ENCODE measurements at regions not wholly inside any gene's neighbourhood (a gene's known extent, or its start where the extent isn't known, plus 50 kb on each side); places are given as distances from the start of the nearest gene placed in this dataset.

DNA sequence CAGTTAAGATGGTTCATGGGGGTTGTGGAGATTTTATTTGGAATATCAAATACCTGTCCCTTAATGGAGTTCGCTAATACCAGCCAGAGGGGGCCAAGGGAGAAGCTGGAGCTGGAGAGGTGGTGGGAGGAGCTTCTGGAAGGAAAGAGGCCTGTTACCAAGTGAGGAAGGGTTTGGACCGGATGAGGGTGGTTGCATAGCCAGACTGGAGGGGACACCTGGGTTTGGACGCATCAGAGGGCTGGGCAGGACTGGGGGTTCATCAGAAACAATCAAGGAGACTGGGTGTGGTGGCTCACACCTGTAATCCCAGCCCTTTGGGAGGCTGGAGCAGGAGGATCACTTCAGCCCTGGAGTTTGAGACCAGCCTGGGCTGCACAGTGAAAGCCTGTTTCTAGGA lies 111.8 kb upstream of the IER5L start:
- peaks cover 4% of the 10 kb centered on the region for H3K9me3 ChIP-seq (replicated peaks; ENCODE audit: control insufficient read depth, low read depth, low read length)
- DNase-seq: no peak
- no peaks in the 10 kb centered on the region for H3K4me1 ChIP-seq (ENCODE audit: control insufficient read depth, insufficient read depth, low read length)
- no peak overlapping the region for H3K27ac ChIP-seq (ENCODE audit: low read length)
- no peak overlapping the region for H3K4me3 ChIP-seq (ENCODE audit: low read length)
- no peaks in the 10 kb centered on the region for H3K27me3 ChIP-seq (ENCODE audit: control insufficient read depth, insufficient read depth, low read length)
- 67% methylated on average over 3 of the region's 3 CpGs for WGBS (ENCODE audit: insufficient coverage)
- no peaks in the 10 kb centered on the region for H3K36me3 ChIP-seq (ENCODE audit: control insufficient read depth, insufficient read depth, low read length)

DNA sequence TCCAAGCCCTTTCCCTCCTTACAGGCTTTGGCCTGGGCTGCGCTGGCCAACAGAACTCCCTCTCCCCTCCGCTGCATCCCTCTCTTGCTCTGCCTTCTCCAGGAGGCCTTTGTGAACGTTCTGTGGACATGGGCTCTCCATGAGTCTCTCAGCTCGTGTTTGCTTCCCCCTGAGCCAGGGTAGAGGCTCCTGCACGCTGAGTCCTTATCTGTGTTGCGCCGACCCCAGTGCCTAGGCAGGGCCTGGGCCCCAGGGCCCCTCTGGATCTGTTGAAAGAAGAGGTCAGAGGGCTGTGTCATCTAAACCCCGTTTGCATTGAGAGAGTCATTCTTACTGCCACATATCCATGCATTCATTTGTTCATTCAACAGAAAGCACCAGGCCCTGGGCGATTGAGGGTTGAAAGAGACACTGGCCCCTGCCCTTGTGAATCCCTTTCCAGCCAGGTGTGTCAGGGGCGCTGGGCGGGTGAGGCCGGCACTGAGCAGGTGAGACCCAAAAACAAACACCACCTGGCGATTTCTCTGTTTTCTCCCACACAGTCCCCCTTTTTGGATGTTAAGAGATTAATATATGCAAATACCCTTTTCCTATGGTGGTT lies 111.2 kb upstream of the IER5L start:
- no peak overlapping the region for H3K4me3 ChIP-seq (ENCODE audit: low read length)
- H3K9me3 ChIP-seq (replicated peaks; ENCODE audit: control insufficient read depth, low read depth, low read length): no peaks in the 10 kb centered on the region
- H3K27me3 ChIP-seq (ENCODE audit: control insufficient read depth, insufficient read depth, low read length): no peaks in the 10 kb centered on the region
- H3K36me3 ChIP-seq (ENCODE audit: control insufficient read depth, insufficient read depth, low read length): no peaks in the 10 kb centered on the region
- no peaks in the 10 kb centered on the region for H3K4me1 ChIP-seq (ENCODE audit: control insufficient read depth, insufficient read depth, low read length)
- WGBS (ENCODE audit: insufficient coverage): 63% methylated on average over 9 of the region's 13 CpGs
- H3K27ac ChIP-seq (ENCODE audit: low read length): no peak overlapping the region
- DNase-seq: no peak

DNA sequence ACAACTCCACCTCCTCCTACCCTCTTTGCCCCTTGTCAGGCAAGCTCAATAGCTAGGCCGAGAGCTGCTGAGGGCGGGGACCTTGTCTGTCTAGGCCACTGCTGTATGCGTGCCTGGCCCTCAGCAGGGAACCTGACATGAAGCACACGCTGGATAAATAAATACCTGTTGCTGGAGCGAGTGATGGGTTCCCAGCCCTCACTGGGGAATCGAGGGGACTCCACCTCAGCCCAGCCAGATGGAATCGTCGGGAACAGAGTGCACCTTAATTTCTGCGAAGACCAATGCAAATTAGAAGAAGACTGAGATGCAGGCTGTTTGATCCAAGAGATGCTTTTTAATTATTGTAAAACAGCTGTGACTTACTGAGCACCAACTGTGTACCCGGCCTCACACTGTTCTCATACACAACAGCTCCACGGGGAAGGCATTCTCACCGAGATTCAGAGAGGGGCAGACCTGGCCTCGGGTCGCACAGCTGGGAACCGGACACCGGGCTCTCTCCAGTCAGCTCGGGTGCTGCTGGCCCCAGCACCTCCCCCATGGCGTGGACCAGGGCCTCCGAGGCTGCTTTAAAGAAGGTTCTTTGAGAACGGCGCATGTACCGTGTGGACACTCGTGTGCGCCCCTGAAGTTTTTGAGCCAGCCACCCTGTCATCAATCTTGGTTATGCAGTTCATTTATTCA lies 109.7 kb upstream of the IER5L start:
- DNase-seq: no peak
- Histone ChIP-seq H3K4me3 (ENCODE audit: low read length) (no peak overlapping the region), H3K9me3 (replicated peaks; ENCODE audit: control insufficient read depth, low read depth, low read length) (no peaks in the 10 kb centered on the region), H3K27me3 (ENCODE audit: control insufficient read depth, insufficient read depth, low read length) (no peaks in the 10 kb centered on the region), H3K4me1 (ENCODE audit: control insufficient read depth, insufficient read depth, low read length) (peaks cover 8% of the 10 kb centered on the region), H3K27ac (ENCODE audit: low read length) (no peak overlapping the region), H3K36me3 (ENCODE audit: control insufficient read depth, insufficient read depth, low read length) (no peaks in the 10 kb centered on the region)
- 63% methylated on average over 22 of the region's 24 CpGs for WGBS (ENCODE audit: insufficient coverage)

DNA sequence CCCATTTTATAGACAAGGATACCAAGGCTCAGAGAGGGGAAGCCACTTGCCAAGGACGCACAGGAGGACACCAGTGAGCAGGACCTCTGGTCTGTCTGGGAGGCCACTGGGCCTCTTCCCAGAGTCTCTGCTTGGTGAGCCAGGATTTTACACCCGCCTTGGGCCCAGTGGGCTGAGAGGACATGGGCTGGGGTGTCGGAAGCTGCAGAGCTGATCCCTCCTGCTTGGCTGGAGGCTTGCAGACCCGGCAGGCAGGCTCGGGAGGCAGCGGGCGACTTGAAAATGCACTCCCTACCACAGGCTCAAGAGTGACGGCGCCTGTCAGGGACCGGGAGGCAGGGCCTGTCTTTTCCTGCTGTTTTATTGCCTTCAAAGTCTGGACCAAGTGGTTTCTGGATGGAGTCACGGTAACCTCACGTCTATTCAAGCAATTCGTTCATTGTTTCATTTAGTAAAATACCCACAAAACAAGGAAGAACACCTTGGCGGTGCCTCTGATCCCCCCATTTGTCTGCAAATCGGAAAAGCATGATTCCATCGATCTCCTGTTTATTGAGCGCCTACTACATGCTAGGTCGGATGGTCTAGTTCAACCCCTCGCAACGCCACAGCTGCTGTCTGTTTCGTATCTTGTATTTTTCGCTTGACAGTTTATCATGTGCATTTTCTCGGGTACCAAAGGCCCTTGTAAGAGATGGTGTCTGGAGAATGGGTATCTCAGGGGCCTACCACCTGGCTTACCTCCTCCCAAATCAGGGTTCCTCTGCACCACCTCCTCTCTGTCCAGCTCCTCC lies 108.1 kb upstream of the IER5L start:
- Histone ChIP-seq H3K9me3 (replicated peaks; ENCODE audit: control insufficient read depth, low read depth, low read length) (no peaks in the 10 kb centered on the region), H3K27ac (ENCODE audit: low read length) (no peak overlapping the region), H3K4me3 (ENCODE audit: low read length) (no peak overlapping the region), H3K27me3 (ENCODE audit: control insufficient read depth, insufficient read depth, low read length) (no peaks in the 10 kb centered on the region), H3K4me1 (ENCODE audit: control insufficient read depth, insufficient read depth, low read length) (peaks cover 13% of the 10 kb centered on the region), H3K36me3 (ENCODE audit: control insufficient read depth, insufficient read depth, low read length) (no peaks in the 10 kb centered on the region)
- no peak for DNase-seq
- 83% methylated on average over 17 of the region's 23 CpGs for WGBS (ENCODE audit: insufficient coverage)

DNA sequence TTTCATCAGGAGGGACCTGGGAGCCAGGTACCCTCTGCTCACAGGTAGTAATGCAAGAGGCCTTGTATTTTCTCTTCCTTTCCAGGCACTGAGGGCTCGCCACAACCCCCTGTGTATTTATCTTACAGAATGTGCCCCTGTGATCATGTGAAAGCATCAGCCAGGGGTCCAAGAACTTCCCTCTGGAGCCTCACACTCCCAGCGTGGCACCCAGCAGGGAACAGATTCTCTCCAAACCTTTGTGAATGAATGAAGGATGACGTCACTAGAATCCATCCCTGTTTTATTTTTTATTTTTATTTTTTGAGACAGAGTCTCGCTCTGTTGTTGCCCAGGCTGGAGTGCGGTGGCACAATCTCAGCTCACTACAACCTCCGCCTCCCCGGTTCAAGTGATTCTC lies 107.3 kb upstream of the IER5L start:
- no peak overlapping the region for H3K27ac ChIP-seq (ENCODE audit: low read length)
- H3K4me1 ChIP-seq (ENCODE audit: control insufficient read depth, insufficient read depth, low read length): peaks cover 13% of the 10 kb centered on the region
- H3K9me3 ChIP-seq (replicated peaks; ENCODE audit: control insufficient read depth, low read depth, low read length): no peaks in the 10 kb centered on the region
- no peak overlapping the region for H3K4me3 ChIP-seq (ENCODE audit: low read length)
- H3K27me3 ChIP-seq (ENCODE audit: control insufficient read depth, insufficient read depth, low read length): no peaks in the 10 kb centered on the region
- WGBS (ENCODE audit: insufficient coverage): no CpG with 5 or more reads among the region's 7 CpGs
- no peak for DNase-seq
- no peaks in the 10 kb centered on the region for H3K36me3 ChIP-seq (ENCODE audit: control insufficient read depth, insufficient read depth, low read length)

DNA sequence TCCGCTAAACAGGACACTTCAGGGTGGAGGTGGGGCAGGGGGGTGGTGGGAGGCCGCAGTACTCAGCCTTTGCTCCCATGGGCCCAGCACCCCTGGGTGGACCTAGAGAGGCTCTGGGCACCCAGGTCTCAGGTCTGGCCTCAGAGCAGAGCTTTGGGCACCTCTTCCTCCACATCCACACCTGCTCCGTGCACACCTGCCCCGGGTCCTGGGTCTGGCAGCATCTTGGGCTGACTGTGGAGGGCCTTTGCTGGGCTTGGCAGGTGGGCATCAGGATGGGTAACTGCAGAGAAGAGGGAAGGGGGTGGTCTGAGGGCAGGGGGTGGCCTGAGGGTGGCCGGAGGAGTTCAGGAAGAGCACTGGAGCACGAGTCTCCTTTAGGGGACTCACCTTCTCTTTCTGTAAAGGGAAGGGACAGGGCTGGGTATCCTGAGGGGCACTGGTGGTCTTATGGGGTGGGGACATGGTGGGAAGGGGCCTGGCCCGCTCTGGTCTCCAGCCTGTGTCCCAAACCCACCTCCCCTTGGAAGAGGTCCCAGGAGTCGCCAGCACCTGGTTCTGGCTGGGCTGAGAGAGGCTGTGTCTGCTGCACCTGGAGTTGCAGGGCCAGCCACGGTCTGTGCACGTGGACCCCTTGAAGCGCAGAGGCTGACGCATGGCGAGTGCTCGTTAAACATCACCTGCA lies 106.7 kb upstream of the IER5L start:
- Histone ChIP-seq H3K27ac (ENCODE audit: low read length) (no peak overlapping the region), H3K9me3 (replicated peaks; ENCODE audit: control insufficient read depth, low read depth, low read length) (no peaks in the 10 kb centered on the region), H3K36me3 (ENCODE audit: control insufficient read depth, insufficient read depth, low read length) (no peaks in the 10 kb centered on the region), H3K4me1 (ENCODE audit: control insufficient read depth, insufficient read depth, low read length) (peaks cover 13% of the 10 kb centered on the region), H3K4me3 (ENCODE audit: low read length) (no peak overlapping the region), H3K27me3 (ENCODE audit: control insufficient read depth, insufficient read depth, low read length) (no peaks in the 10 kb centered on the region)
- no peak for DNase-seq
- 79% methylated on average over 7 of the region's 14 CpGs for WGBS (ENCODE audit: insufficient coverage)

DNA sequence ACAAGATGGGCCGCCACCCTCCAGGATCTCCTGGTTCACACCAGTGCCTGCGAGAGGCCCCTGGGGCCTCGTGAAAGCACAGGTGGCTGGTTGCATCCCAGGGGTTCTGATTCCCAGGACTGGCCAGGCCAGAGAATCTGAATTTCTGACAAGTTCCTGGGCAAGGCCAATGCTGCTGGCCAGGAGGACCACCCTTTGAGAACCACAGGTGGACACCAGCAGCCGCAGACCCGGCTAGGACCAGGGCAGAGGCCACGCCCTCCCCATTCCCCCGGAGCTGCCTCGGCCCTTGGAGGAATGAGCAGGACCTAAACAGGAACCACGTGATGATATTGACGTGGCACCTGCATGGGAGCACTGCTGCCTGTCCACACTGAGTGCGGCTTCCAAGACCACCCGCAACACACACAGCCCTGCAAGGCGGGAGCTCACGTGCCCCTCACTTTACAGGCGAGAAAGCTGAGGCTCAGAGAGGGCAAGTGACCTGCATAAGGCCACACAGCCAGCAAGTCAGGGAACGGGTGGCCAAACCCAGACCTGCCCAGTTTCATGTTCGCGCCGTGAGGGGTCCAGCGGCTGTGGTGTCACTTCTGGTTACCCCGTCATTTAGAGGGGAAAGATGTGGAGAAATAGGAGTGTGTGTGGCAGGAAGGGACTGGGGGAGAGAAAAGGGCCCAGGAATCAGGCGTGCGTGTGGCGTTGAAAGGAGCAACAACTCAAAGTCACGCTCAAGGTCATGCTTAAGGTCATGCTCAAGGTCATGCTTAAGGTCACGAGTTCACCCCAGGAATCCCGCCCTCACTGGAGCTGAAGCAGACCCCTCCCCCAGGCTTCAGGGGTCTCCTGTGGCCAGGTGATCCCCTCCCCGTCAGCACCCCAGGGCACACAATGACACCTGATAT lies 105.9 kb upstream of the IER5L start:
- Histone ChIP-seq H3K27me3 (ENCODE audit: control insufficient read depth, insufficient read depth, low read length) (no peaks in the 10 kb centered on the region), H3K4me1 (ENCODE audit: control insufficient read depth, insufficient read depth, low read length) (peaks cover 13% of the 10 kb centered on the region), H3K27ac (ENCODE audit: low read length) (no peak overlapping the region), H3K9me3 (replicated peaks; ENCODE audit: control insufficient read depth, low read depth, low read length) (no peaks in the 10 kb centered on the region), H3K36me3 (ENCODE audit: control insufficient read depth, insufficient read depth, low read length) (no peaks in the 10 kb centered on the region), H3K4me3 (ENCODE audit: low read length) (no peak overlapping the region)
- 86% methylated on average over 25 of the region's 28 CpGs for WGBS (ENCODE audit: insufficient coverage)
- no peak for DNase-seq

DNA sequence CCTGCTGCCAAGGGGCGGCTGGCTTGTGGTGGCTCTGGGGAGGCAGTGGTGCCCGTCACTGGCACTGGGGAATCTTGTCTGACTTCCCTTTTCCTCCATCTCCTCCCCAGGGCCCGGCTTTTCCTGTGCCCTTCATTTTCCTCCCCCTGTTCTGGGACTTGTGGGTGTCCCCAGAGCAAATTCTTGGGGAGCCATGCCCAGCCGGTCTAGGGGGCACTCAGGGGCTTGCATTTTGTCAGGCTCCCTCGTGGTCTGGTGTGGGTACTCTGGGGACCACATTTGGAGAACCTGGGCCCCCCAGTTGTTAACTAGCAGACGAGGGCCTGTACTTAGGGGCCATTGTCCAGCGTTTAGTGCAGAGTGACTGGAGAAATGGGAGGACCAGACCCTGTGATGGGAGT lies 105.2 kb upstream of the IER5L start:
- 56% methylated on average over 6 of the region's 7 CpGs for WGBS (ENCODE audit: insufficient coverage)
- no peak for DNase-seq
- no peak overlapping the region for H3K27ac ChIP-seq (ENCODE audit: low read length)
- no peaks in the 10 kb centered on the region for H3K36me3 ChIP-seq (ENCODE audit: control insufficient read depth, insufficient read depth, low read length)
- H3K9me3 ChIP-seq (replicated peaks; ENCODE audit: control insufficient read depth, low read depth, low read length): no peaks in the 10 kb centered on the region
- peaks cover 13% of the 10 kb centered on the region for H3K4me1 ChIP-seq (ENCODE audit: control insufficient read depth, insufficient read depth, low read length)
- H3K27me3 ChIP-seq (ENCODE audit: control insufficient read depth, insufficient read depth, low read length): no peaks in the 10 kb centered on the region
- H3K4me3 ChIP-seq (ENCODE audit: low read length): no peak overlapping the region

DNA sequence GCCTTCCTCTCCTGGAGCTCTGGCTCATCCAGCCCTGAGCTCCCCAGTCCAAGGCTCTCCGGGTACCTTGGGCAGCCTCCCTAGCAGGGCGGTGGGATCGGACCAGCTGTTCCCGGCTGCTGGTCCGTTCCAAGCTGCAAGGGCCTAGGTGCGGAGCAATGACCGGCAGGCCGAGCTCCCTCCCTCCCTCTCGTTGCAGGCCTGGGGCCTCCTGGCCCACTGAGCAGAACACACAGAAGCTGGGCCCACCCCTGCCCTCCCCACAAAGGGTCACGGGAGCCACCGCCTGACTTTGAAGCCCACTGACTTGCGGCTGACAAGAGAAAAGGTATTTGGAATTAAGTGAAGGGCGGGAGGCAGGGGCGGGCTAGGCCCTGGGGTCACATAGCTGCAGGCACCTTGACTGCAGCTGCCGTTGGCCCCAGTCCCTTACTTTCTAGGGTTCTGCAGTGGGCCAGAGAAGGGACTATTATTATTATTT lies 104.7 kb upstream of the IER5L start:
- DNase-seq: no peak
- 43% methylated on average over 8 of the region's 15 CpGs for WGBS (ENCODE audit: insufficient coverage)
- no peaks in the 10 kb centered on the region for H3K36me3 ChIP-seq (ENCODE audit: control insufficient read depth, insufficient read depth, low read length)
- H3K4me1 ChIP-seq (ENCODE audit: control insufficient read depth, insufficient read depth, low read length): peaks cover 13% of the 10 kb centered on the region
- H3K9me3 ChIP-seq (replicated peaks; ENCODE audit: control insufficient read depth, low read depth, low read length): no peaks in the 10 kb centered on the region
- no peaks in the 10 kb centered on the region for H3K27me3 ChIP-seq (ENCODE audit: control insufficient read depth, insufficient read depth, low read length)
- no peak overlapping the region for H3K27ac ChIP-seq (ENCODE audit: low read length)
- no peak overlapping the region for H3K4me3 ChIP-seq (ENCODE audit: low read length)
